Colonic mucosa (tissue), 4 donors: ENCODE measurements at regions not wholly inside any gene's neighbourhood (a gene's known extent, or its start where the extent isn't known, plus 50 kb on each side); places are given as distances from the start of the nearest gene placed in this dataset.

ENCODE experiments used
- DNase-seq: peaks from one replicate; pipeline ENCODE4 v3.0.0-alpha.2; 2020
- H3K27ac ChIP-seq: fragments of 200-600 bp; one replicate; pipeline ENCODE4 v1.8.0; 2021
- H3K27me3 ChIP-seq: fragments of 200-600 bp; one replicate; pipeline ENCODE4 v1.8.0; 2021
- H3K36me3 ChIP-seq: fragments of 200-600 bp; one replicate; pipeline ENCODE4 v1.8.0; 2021
- H3K4me1 ChIP-seq: fragments of 200-600 bp; one replicate; pipeline ENCODE4 v1.8.0; 2021; ENCODE audit warnings: mild to moderate bottlenecking
- H3K4me3 ChIP-seq: fragments of 200-600 bp; one replicate; pipeline ENCODE4 v1.8.0; 2021
- H3K9ac ChIP-seq, 2 donors: one replicate each; pipeline ENCODE4 v1.7.0; 2013; ENCODE audit warnings: control low read depth in 2 of 2, low read depth in 2 of 2, low read length in 2 of 2
- H3K9me3 ChIP-seq: fragments of 200-600 bp; one replicate; pipeline ENCODE4 v1.8.0; 2021
- CTCF ChIP-seq: fragments of 200-600 bp; IDR thresholded peaks from one replicate; pipeline ENCODE4 v1.8.0; 2022; ENCODE audit warnings: antibody characterized with exemption, mild to moderate bottlenecking
- intact Hi-C: fragments of 100-400 bp; cut with DNase I; formaldehyde crosslinking; loops from one replicate; pipeline ENCODE4 v1.14.1; 2022
- donor health status: healthy.
- donor health status: DM: no; HTN: no; CAD: no.
- donor health status: DM: no; HTN: no; CAD: no.

- no peak for TF ChIP-seq CTCF
- no peak overlapping the region for H3K27ac ChIP-seq
- no peaks in the 10 kb centered on the region for H3K27me3 ChIP-seq
- H3K4me1 ChIP-seq = no peaks in the 10 kb centered on the region
- DNase-seq = no peak
- H3K4me3 ChIP-seq = no peak overlapping the region
- no peak overlapping the region for H3K9ac ChIP-seq
- H3K9me3 ChIP-seq = no peaks in the 10 kb centered on the region
- intact Hi-C loops = no loop called here
- H3K36me3 ChIP-seq = no peaks in the 10 kb centered on the region
These were observed 835.9 kb upstream of the CHAC2 start for GRCh38 chr2:52931660-52932059.

DNA sequence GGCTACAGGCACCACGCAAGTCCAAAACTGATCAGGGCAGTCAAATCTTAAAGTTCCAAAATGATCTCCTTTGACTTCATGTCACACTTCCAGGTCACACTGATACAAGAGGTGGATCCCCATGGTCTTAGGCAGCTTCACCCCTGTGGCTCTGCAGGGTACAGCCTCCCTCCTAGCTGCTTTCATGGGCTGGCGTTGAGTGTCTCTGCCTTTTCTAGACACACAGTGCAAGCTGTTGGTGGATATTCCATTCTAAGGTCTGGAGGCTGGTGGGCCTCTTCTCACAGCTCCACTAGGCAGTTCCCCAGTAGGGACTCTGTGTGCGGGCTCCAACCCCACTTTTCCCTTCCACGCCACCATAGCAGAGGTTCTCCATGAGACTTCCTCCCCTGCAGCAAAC is 838.2 kb upstream of the CHAC2 start:
- Histone ChIP-seq H3K36me3 (no peaks in the 10 kb centered on the region), H3K4me3 (no peak overlapping the region), H3K27ac (no peak overlapping the region), H3K9ac (no peak overlapping the region), H3K4me1 (no peaks in the 10 kb centered on the region), H3K9me3 (no peaks in the 10 kb centered on the region), H3K27me3 (no peaks in the 10 kb centered on the region)
- TF ChIP-seq CTCF = no peak
- no peak for DNase-seq
- intact Hi-C loops = no loop called here

- no peaks in the 10 kb centered on the region for H3K4me1 ChIP-seq
- H3K9me3 ChIP-seq = no peaks in the 10 kb centered on the region
- H3K9ac ChIP-seq = no peak overlapping the region
- no peak overlapping the region for H3K4me3 ChIP-seq
- H3K27me3 ChIP-seq = no peaks in the 10 kb centered on the region
- no peaks in the 10 kb centered on the region for H3K36me3 ChIP-seq
- TF ChIP-seq CTCF = no peak
- H3K27ac ChIP-seq = no peak overlapping the region
- no peak for DNase-seq
- intact Hi-C loops = loop anchor here (2.0 kb wide), 1 partner anchor 33 kb away; no protein-coding TSS in a partner anchor
These were observed 847.9 kb upstream of the CHAC2 start for GRCh38 chr2:52919673-52920072.

DNA sequence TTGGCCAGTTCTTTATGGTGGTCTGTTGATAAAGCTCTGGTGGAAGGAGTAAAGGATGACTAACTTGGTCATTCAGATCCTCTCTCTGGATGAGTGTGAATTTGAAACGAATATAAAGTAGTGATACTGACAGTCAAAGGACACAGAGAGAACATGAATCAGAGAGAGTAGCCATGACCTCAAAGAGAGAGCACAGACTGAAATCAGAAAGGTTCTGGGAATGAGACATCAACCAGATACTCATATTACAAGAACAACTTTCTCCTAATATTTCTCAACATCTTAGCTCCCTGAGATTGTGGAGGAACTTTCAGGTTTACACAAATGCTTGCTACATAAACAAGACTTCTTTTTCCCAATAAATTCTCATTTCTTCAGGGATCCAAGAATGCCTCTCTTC is 849.1 kb upstream of the CHAC2 start:
- Histone ChIP-seq H3K36me3 (no peaks in the 10 kb centered on the region), H3K9ac (no peak overlapping the region), H3K9me3 (no peaks in the 10 kb centered on the region), H3K4me1 (no peaks in the 10 kb centered on the region), H3K27ac (no peak overlapping the region), H3K27me3 (no peaks in the 10 kb centered on the region), H3K4me3 (no peak overlapping the region)
- TF ChIP-seq CTCF = no peak
- DNase-seq = no peak
- intact Hi-C loops = no loop called here

GRCh38 chr2:52916981-52917380 is 850.6 kb upstream of the CHAC2 start:
- no peak overlapping the region for H3K27ac ChIP-seq
- intact Hi-C loops = no loop called here
- no peak for TF ChIP-seq CTCF

More at GRCh38 chr2:52916981-52917380, 850.6 kb upstream of the CHAC2 start:
- no peak for DNase-seq
- Histone ChIP-seq H3K9me3 (no peaks in the 10 kb centered on the region), H3K4me1 (no peaks in the 10 kb centered on the region), H3K27me3 (no peaks in the 10 kb centered on the region), H3K4me3 (no peak overlapping the region), H3K9ac (no peak overlapping the region), H3K36me3 (no peaks in the 10 kb centered on the region)
